ENCODE measurements at regions not wholly inside any gene's neighbourhood (a gene's known extent, or its start where the extent isn't known, plus 50 kb on each side); places are given as distances from the start of the nearest gene placed in this dataset.

GRCh38 chr14:85822236-85822635 lies 292.3 kb downstream of the FLRT2 start:
- TF ChIP-seq CTCF (IDR thresholded peaks at IDR 0.05; ENCODE audit: low read depth, low read length) (no peak), MAX (IDR thresholded peaks at IDR 0.05; ENCODE audit: low read depth, low read length) (no peak), MYC (IDR thresholded peaks at IDR 0.05; ENCODE audit: low read depth, low read length) (no peak), POLR2A (IDR thresholded peaks at IDR 0.05; ENCODE audit: extremely low read depth, insufficient read length) (no peak)
- no peak overlapping the region for H3K4me3 ChIP-seq (ENCODE audit: low read depth, low read length)
- no peak for DNase-seq (ENCODE audit: low read depth)

GRCh38 chr14:85817430-85817829 lies 287.5 kb downstream of the FLRT2 start:
- H3K4me3 ChIP-seq (ENCODE audit: low read depth, low read length) = no peak overlapping the region
- DNase-seq (ENCODE audit: low read depth) = no peak
- no peak for TF ChIP-seq MYC (IDR thresholded peaks at IDR 0.05; ENCODE audit: low read depth, low read length)
- no peak for TF ChIP-seq CTCF (IDR thresholded peaks at IDR 0.05; ENCODE audit: low read depth, low read length)
- no peak for TF ChIP-seq MAX (IDR thresholded peaks at IDR 0.05; ENCODE audit: low read depth, low read length)
- no peak for TF ChIP-seq POLR2A (IDR thresholded peaks at IDR 0.05; ENCODE audit: extremely low read depth, insufficient read length)

- TF ChIP-seq CTCF (IDR thresholded peaks at IDR 0.05; ENCODE audit: low read depth, low read length) (no peak), POLR2A (IDR thresholded peaks at IDR 0.05; ENCODE audit: extremely low read depth, insufficient read length) (no peak), MYC (IDR thresholded peaks at IDR 0.05; ENCODE audit: low read depth, low read length) (no peak), MAX (IDR thresholded peaks at IDR 0.05; ENCODE audit: low read depth, low read length) (no peak)
- no peak for DNase-seq (ENCODE audit: low read depth)
- H3K4me3 ChIP-seq (ENCODE audit: low read depth, low read length) = no peak overlapping the region
Observed at GRCh38 chr14:85813040-85813439, 283.1 kb downstream of the FLRT2 start.

GRCh38 chr14:85811340-85811739 lies 281.4 kb downstream of the FLRT2 start:
- no peak for DNase-seq (ENCODE audit: low read depth)
- no peak overlapping the region for H3K4me3 ChIP-seq (ENCODE audit: low read depth, low read length)
- TF ChIP-seq CTCF (IDR thresholded peaks at IDR 0.05; ENCODE audit: low read depth, low read length) = no peak
- no peak for TF ChIP-seq MYC (IDR thresholded peaks at IDR 0.05; ENCODE audit: low read depth, low read length)
- TF ChIP-seq POLR2A (IDR thresholded peaks at IDR 0.05; ENCODE audit: extremely low read depth, insufficient read length) = no peak
- TF ChIP-seq MAX (IDR thresholded peaks at IDR 0.05; ENCODE audit: low read depth, low read length) = no peak

GRCh38 chr14:85799668-85800067 lies 269.7 kb downstream of the FLRT2 start:
- DNase-seq (ENCODE audit: low read depth) = no peak
- no peak for TF ChIP-seq MYC (IDR thresholded peaks at IDR 0.05; ENCODE audit: low read depth, low read length)
- no peak for TF ChIP-seq CTCF (IDR thresholded peaks at IDR 0.05; ENCODE audit: low read depth, low read length)
- no peak for TF ChIP-seq POLR2A (IDR thresholded peaks at IDR 0.05; ENCODE audit: extremely low read depth, insufficient read length)
- no peak for TF ChIP-seq MAX (IDR thresholded peaks at IDR 0.05; ENCODE audit: low read depth, low read length)
- H3K4me3 ChIP-seq (ENCODE audit: low read depth, low read length) = no peak overlapping the region

- no peak overlapping the region for H3K4me3 ChIP-seq (ENCODE audit: low read depth, low read length)
- no peak for DNase-seq (ENCODE audit: low read depth)
- no peak for TF ChIP-seq MYC (IDR thresholded peaks at IDR 0.05; ENCODE audit: low read depth, low read length)
- no peak for TF ChIP-seq MAX (IDR thresholded peaks at IDR 0.05; ENCODE audit: low read depth, low read length)
- TF ChIP-seq POLR2A (IDR thresholded peaks at IDR 0.05; ENCODE audit: extremely low read depth, insufficient read length) = no peak
- no peak for TF ChIP-seq CTCF (IDR thresholded peaks at IDR 0.05; ENCODE audit: low read depth, low read length)
Observed at GRCh38 chr14:85798856-85799255, 268.9 kb downstream of the FLRT2 start.

Data from NB4 (cell line).